ENCODE measurements at regions not wholly inside any gene's neighbourhood (a gene's known extent, or its start where the extent isn't known, plus 50 kb on each side); places are given as distances from the start of the nearest gene placed in this dataset.

GRCh38 chr5:24347158-24347557, 297.6 kb downstream of the CDH10 start:
- Histone ChIP-seq H3K79me2 (ENCODE audit: insufficient read depth, low read length) (no peaks in the 10 kb centered on the region), H3K4me1 (ENCODE audit: insufficient read depth, low read length) (no peaks in the 10 kb centered on the region), H3K9me3 (ENCODE audit: low read length) (no peaks in the 10 kb centered on the region), H3K27me3 (ENCODE audit: control insufficient read depth in 1 of 2, insufficient read depth in 2 of 2, low read length in 2 of 2) (no peaks in the 10 kb centered on the region), H3K9ac (ENCODE audit: insufficient read depth, low read depth, low read length) (no peak overlapping the region), H3K36me3 (replicated peaks in 1 of 2; ENCODE audit: control insufficient read depth in 1 of 2, insufficient read depth in 2 of 2, low read length in 2 of 2) (no peaks in the 10 kb centered on the region), H3K27ac (ENCODE audit: extremely low read length, insufficient read depth, low read length) (no peak overlapping the region), H4K20me1 (ENCODE audit: insufficient read depth, low read length) (no peaks in the 10 kb centered on the region), H2AFZ (ENCODE audit: low read length) (no peak overlapping the region), H3K4me2 (ENCODE audit: low read depth, low read length) (no peak overlapping the region), H3K4me3 (replicated peaks in 1 of 3; ENCODE audit: insufficient read depth in 1 of 3, low read depth in 2 of 3, low read length in 3 of 3) (no peak overlapping the region)
- WGBS (ENCODE audit: low lambda C conversion rate): 4% methylated on average over 2 of the region's 2 CpGs
- in situ Hi-C loops (cut with HindIII; ENCODE audit: extremely low pct_ligation_motif_present, low pct_unique_long_range_greater_than_20kb) (no loop called here), intact Hi-C loops (cut with micrococcal nuclease; ENCODE audit: unreplicated experiment) (no loop called here)
- CTCF ChIA-PET (ENCODE audit: low intra/inter-chr PET ratio, low total read pairs): no interaction called here
- BruUV-seq (replicated peaks): no TSS peak
- ATAC-seq: no peak
- POLR2A ChIA-PET: no interaction called here
- no peak for FAIRE-seq
- TF ChIP-seq FOXK2 (IDR thresholded peaks at IDR 0.05) (no peak), CBX5 (CRISPR knock-in tag; IDR thresholded peaks at IDR 0.05; ENCODE audit: borderline replicate concordance) (no peak), ZNF782 (CRISPR knock-in tag; IDR thresholded peaks at IDR 0.05; ENCODE audit: borderline replicate concordance) (no peak), NFE2L1 (CRISPR knock-in tag; IDR thresholded peaks at IDR 0.05; ENCODE audit: borderline replicate concordance) (no peak), ZNF556 (CRISPR knock-in tag; IDR thresholded peaks at IDR 0.05; ENCODE audit: borderline replicate concordance) (no peak), ATF1 (CRISPR knock-in tag; IDR thresholded peaks at IDR 0.05) (no peak), ZNF563 (CRISPR knock-in tag; IDR thresholded peaks at IDR 0.05) (no peak)
- no peak for DNase-seq (ENCODE audit: low spot score)

GRCh38 chr5:24351285-24351684, 293.5 kb downstream of the CDH10 start:
- DNase-seq (ENCODE audit: low spot score): no peak
- Histone ChIP-seq H3K27ac (ENCODE audit: extremely low read length, insufficient read depth, low read length) (no peak overlapping the region), H3K27me3 (ENCODE audit: control insufficient read depth in 1 of 2, insufficient read depth in 2 of 2, low read length in 2 of 2) (no peaks in the 10 kb centered on the region), H2AFZ (ENCODE audit: low read length) (no peak overlapping the region), H4K20me1 (ENCODE audit: insufficient read depth, low read length) (no peaks in the 10 kb centered on the region), H3K9ac (ENCODE audit: insufficient read depth, low read depth, low read length) (no peak overlapping the region), H3K4me2 (ENCODE audit: low read depth, low read length) (no peak overlapping the region), H3K9me3 (ENCODE audit: low read length) (no peaks in the 10 kb centered on the region), H3K4me1 (ENCODE audit: insufficient read depth, low read length) (no peaks in the 10 kb centered on the region), H3K36me3 (replicated peaks in 1 of 2; ENCODE audit: control insufficient read depth in 1 of 2, insufficient read depth in 2 of 2, low read length in 2 of 2) (no peaks in the 10 kb centered on the region), H3K4me3 (replicated peaks in 1 of 3; ENCODE audit: insufficient read depth in 1 of 3, low read depth in 2 of 3, low read length in 3 of 3) (no peak overlapping the region), H3K79me2 (ENCODE audit: insufficient read depth, low read length) (no peaks in the 10 kb centered on the region)
- ChIA-PET CTCF (ENCODE audit: low intra/inter-chr PET ratio, low total read pairs) (no interaction called here), POLR2A (no interaction called here)
- intact Hi-C loops (cut with micrococcal nuclease; ENCODE audit: unreplicated experiment): no loop called here
- in situ Hi-C loops (cut with HindIII; ENCODE audit: extremely low pct_ligation_motif_present, low pct_unique_long_range_greater_than_20kb): no loop called here
- BruUV-seq (replicated peaks): no TSS peak
- 8% methylated on average over 5 of the region's 7 CpGs for WGBS (ENCODE audit: low lambda C conversion rate)
- no peak for FAIRE-seq
- no peak for ATAC-seq
- TF ChIP-seq HBP1 (CRISPR knock-in tag; IDR thresholded peaks at IDR 0.05; ENCODE audit: low read depth): no peak
- TF ChIP-seq ZNF652 (CRISPR knock-in tag; IDR thresholded peaks at IDR 0.05; ENCODE audit: borderline replicate concordance, low read depth): no peak
- no peak for TF ChIP-seq ZNF776 (CRISPR knock-in tag; IDR thresholded peaks at IDR 0.05)
- TF ChIP-seq ZNF816 (CRISPR knock-in tag; IDR thresholded peaks at IDR 0.05; ENCODE audit: borderline replicate concordance): no peak
- no peak for TF ChIP-seq ZNF331 (CRISPR knock-in tag; IDR thresholded peaks at IDR 0.05)
- TF ChIP-seq TAF15 (IDR thresholded peaks at IDR 0.05; ENCODE audit: low read depth, low read length, poor library complexity, severe bottlenecking): no peak
- TF ChIP-seq BRCA1 (CRISPR knock-in tag; IDR thresholded peaks at IDR 0.05): no peak
- no peak for TF ChIP-seq ZNF530 (CRISPR knock-in tag; IDR thresholded peaks at IDR 0.05; ENCODE audit: low read depth)
- TF ChIP-seq DNMT3B (CRISPR knock-in tag; conservative IDR thresholded peaks at IDR 0.05): no peak
- no peak for TF ChIP-seq REXO4 (CRISPR knock-in tag; IDR thresholded peaks at IDR 0.05; ENCODE audit: borderline replicate concordance)
- TF ChIP-seq MIER2 (CRISPR knock-in tag; IDR thresholded peaks at IDR 0.05): no peak
- no peak for TF ChIP-seq ZNF788 (CRISPR knock-in tag; IDR thresholded peaks at IDR 0.05; ENCODE audit: borderline replicate concordance)
- TF ChIP-seq JUNB (CRISPR knock-in tag; IDR thresholded peaks at IDR 0.05; ENCODE audit: borderline replicate concordance): no peak
- no peak for TF ChIP-seq ZNF121 (CRISPR knock-in tag; IDR thresholded peaks at IDR 0.05)
- TF ChIP-seq GABPB1 (CRISPR knock-in tag; IDR thresholded peaks at IDR 0.05): no peak
- TF ChIP-seq NFKB2 (CRISPR knock-in tag; IDR thresholded peaks at IDR 0.05; ENCODE audit: borderline replicate concordance): no peak

Data from HepG2 (cell line).